ENCODE measurements at regions not wholly inside any gene's neighbourhood (a gene's known extent, or its start where the extent isn't known, plus 50 kb on each side); places are given as distances from the start of the nearest gene placed in this dataset.
"Not testable (repeated sequence)": the region's sequence is repeated elsewhere in the genome, so short reads cannot be mapped to it uniquely, and the experiment has no call there.

DNA sequence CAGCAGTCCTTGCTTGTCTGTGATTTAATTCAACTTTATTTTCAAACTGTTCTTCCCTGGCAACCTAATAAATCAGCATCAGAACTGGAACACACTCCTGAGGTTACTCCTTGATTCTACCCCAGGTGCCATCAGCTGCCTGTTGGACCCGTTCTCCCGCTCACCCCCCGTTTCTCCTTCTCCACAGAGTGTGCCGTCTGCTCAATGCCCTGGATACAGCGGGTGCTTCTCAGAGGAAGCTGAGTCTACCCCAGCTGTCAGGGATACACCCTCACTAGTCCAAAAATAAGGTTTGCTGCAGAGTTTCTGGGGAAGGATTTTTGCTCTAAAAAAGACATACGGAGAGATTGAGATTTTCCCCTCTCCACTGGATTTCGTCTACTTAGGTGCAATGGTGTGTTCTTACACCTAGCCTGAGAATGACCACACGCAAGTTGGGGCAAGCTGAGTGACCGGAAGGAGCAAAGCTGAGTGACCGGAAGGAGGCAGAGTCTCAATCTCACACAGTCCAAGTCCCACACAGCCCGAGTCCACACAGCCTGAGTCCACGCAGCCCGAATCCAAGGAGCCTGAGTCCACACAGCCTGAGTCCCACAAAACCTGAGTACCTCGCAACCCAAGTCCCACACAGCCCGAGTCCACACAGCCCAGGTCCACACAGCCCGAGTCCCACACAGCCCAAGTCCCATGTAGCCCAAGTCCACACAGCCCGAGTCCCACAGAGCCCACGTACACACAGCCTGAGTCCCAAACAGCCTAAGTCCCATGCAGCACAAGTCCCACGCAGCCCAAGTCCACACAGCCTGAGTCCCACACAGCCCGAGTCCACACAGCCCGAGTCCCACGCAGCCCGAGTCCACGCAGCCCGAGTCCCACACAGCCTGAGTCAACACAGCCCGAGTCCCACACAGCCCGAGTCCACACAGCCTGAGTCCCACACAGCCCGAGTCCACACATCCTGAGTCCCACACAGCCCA, 58.6 kb upstream of the DACT2 start:
- Histone ChIP-seq H3K27ac (ENCODE audit: control insufficient read depth, insufficient read depth, low read length) (no peak overlapping the region), H3K36me3 (ENCODE audit: control insufficient read depth in 2 of 2, extremely low read depth in 1 of 2, insufficient read depth in 2 of 2, low read length in 2 of 2) (no peaks in the 10 kb centered on the region), H3K4me1 (ENCODE audit: control insufficient read depth, extremely low read depth, insufficient read depth, low read length) (no peaks in the 10 kb centered on the region), H2AFZ (ENCODE audit: control insufficient read depth, low read length) (no peak overlapping the region), H3K9ac (ENCODE audit: control insufficient read depth, extremely low read depth, insufficient read depth, low read length) (no peak overlapping the region), H3K79me2 (ENCODE audit: control insufficient read depth, insufficient read depth, low read length) (no peaks in the 10 kb centered on the region), H3K4me3 (ENCODE audit: control insufficient read depth in 2 of 3, extremely low read depth in 1 of 3, insufficient read depth in 2 of 3, low read depth in 1 of 3, low read length in 3 of 3) (no peak overlapping the region), H3K9me1 (ENCODE audit: control insufficient read depth, extremely low read depth, insufficient read depth, low read length) (no peaks in the 10 kb centered on the region), H3K9me3 (ENCODE audit: control insufficient read depth, low read depth, low read length) (peaks cover 10% of the 10 kb centered on the region), H3K27me3 (ENCODE audit: control insufficient read depth, extremely low read depth, insufficient read depth, low read length) (peaks cover 14% of the 10 kb centered on the region), H3K4me2 (ENCODE audit: control insufficient read depth, extremely low read depth, insufficient read depth, low read depth, low read length) (no peak overlapping the region), H4K20me1 (ENCODE audit: control insufficient read depth, extremely low read depth, insufficient read depth, low read length) (no peaks in the 10 kb centered on the region)
- FAIRE-seq (no peak), DNase-seq (ENCODE audit: low read depth, low spot score) (no peak)
- dilution Hi-C loops (cut with MboI; ENCODE audit: extremely low pct_ligation_motif_present, low sequenced_read_pairs) = no loop called here
- TF ChIP-seq, protein P1, sequence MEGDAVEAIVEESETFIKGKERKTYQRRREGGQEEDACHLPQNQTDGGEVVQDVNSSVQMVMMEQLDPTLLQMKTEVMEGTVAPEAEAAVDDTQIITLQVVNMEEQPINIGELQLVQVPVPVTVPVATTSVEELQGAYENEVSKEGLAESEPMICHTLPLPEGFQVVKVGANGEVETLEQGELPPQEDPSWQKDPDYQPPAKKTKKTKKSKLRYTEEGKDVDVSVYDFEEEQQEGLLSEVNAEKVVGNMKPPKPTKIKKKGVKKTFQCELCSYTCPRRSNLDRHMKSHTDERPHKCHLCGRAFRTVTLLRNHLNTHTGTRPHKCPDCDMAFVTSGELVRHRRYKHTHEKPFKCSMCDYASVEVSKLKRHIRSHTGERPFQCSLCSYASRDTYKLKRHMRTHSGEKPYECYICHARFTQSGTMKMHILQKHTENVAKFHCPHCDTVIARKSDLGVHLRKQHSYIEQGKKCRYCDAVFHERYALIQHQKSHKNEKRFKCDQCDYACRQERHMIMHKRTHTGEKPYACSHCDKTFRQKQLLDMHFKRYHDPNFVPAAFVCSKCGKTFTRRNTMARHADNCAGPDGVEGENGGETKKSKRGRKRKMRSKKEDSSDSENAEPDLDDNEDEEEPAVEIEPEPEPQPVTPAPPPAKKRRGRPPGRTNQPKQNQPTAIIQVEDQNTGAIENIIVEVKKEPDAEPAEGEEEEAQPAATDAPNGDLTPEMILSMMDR (optimal IDR thresholded peaks at IDR 0.05 in 1 of 3, IDR thresholded peaks at IDR 0.05 in 1 of 3, conservative IDR thresholded peaks at IDR 0.05 in 1 of 3; ENCODE audit: extremely low read depth in 1 of 3, insufficient read depth in 2 of 3, low read length in 3 of 3) = no peak
- TF ChIP-seq EZH2 (IDR thresholded peaks at IDR 0.05; ENCODE audit: low read length) = no peak

DNA sequence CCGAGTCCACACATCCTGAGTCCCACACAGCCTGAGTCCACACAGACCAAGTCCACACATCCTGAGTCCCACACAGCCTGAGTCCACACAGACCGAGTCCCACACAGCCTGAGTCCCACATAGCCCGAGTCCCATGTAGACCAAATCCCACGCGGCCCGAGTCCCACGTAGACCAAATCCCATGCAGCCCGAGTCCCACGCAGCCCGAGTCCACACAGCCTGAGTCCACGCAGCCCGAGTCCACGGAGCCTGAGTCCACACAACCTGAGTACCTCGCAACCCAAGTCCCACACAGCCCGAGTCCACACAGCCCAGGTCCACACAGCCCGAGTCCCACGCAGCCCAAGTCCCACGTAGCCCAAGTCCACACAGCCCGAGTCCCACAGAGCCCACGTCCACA, 60.0 kb upstream of the DACT2 start:
- H3K9me1 ChIP-seq (ENCODE audit: control insufficient read depth, extremely low read depth, insufficient read depth, low read length); DNase-seq (ENCODE audit: low read depth, low spot score); H3K27ac ChIP-seq (ENCODE audit: control insufficient read depth, insufficient read depth, low read length); FAIRE-seq; H4K20me1 ChIP-seq (ENCODE audit: control insufficient read depth, extremely low read depth, insufficient read depth, low read length); H3K4me2 ChIP-seq (ENCODE audit: control insufficient read depth, extremely low read depth, insufficient read depth, low read depth, low read length); H2AFZ ChIP-seq (ENCODE audit: control insufficient read depth, low read length); H3K4me3 ChIP-seq (ENCODE audit: control insufficient read depth in 2 of 3, extremely low read depth in 1 of 3, insufficient read depth in 2 of 3, low read depth in 1 of 3, low read length in 3 of 3); dilution Hi-C loops (cut with MboI; ENCODE audit: extremely low pct_ligation_motif_present, low sequenced_read_pairs); H3K9ac ChIP-seq (ENCODE audit: control insufficient read depth, extremely low read depth, insufficient read depth, low read length); H3K36me3 ChIP-seq (ENCODE audit: control insufficient read depth in 2 of 2, extremely low read depth in 1 of 2, insufficient read depth in 2 of 2, low read length in 2 of 2); H3K4me1 ChIP-seq (ENCODE audit: control insufficient read depth, extremely low read depth, insufficient read depth, low read length); H3K79me2 ChIP-seq (ENCODE audit: control insufficient read depth, insufficient read depth, low read length): not testable (repeated sequence)
- H3K9me3 ChIP-seq (ENCODE audit: control insufficient read depth, low read depth, low read length) = peaks cover 15% of the 10 kb centered on the region
- peaks cover 15% of the 10 kb centered on the region for H3K27me3 ChIP-seq (ENCODE audit: control insufficient read depth, extremely low read depth, insufficient read depth, low read length)

DNA sequence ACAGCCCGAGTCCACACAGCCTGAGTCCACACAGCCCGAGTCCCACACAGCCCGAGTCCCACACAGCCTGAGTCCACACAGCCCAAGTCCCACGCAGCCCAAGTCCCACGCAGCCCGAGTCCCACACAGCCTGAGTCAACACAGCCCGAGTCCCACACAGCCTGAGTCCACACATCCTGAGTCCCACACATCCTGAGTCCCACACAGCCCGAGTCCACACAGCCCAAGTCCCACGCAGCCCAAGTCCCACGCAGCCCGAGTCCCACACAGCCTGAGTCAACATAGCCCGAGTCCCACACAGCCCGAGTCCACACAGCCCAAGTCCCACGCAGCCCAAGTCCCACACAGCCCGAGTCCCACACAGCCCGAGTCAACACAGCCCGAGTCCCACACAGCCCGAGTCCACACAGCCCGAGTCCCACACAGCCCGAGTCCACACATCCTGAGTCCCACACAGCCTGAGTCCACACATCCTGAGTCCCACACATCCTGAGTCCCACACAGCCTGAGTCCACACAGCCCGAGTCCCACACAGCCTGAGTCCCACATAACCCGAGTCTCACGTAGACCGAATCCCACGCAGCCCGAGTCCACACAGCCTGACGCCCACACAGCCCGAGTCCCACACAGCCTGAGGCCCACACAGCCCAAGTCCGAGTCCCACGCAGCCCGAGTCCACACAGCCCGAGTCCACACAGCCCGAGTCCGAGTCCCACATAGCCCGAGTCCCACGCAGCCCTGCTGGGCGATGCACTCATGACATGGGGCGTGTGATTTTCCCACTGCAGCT, 60.6 kb upstream of the SMOC2 start:
- FAIRE-seq; H3K27ac ChIP-seq (ENCODE audit: control insufficient read depth, insufficient read depth, low read length); DNase-seq (ENCODE audit: low read depth, low spot score); H3K79me2 ChIP-seq (ENCODE audit: control insufficient read depth, insufficient read depth, low read length); H3K4me3 ChIP-seq (ENCODE audit: control insufficient read depth in 2 of 3, extremely low read depth in 1 of 3, insufficient read depth in 2 of 3, low read depth in 1 of 3, low read length in 3 of 3); H4K20me1 ChIP-seq (ENCODE audit: control insufficient read depth, extremely low read depth, insufficient read depth, low read length); H3K4me1 ChIP-seq (ENCODE audit: control insufficient read depth, extremely low read depth, insufficient read depth, low read length); H2AFZ ChIP-seq (ENCODE audit: control insufficient read depth, low read length); H3K9ac ChIP-seq (ENCODE audit: control insufficient read depth, extremely low read depth, insufficient read depth, low read length); dilution Hi-C loops (cut with MboI; ENCODE audit: extremely low pct_ligation_motif_present, low sequenced_read_pairs); H3K36me3 ChIP-seq (ENCODE audit: control insufficient read depth in 2 of 2, extremely low read depth in 1 of 2, insufficient read depth in 2 of 2, low read length in 2 of 2); H3K9me1 ChIP-seq (ENCODE audit: control insufficient read depth, extremely low read depth, insufficient read depth, low read length); H3K4me2 ChIP-seq (ENCODE audit: control insufficient read depth, extremely low read depth, insufficient read depth, low read depth, low read length): not testable (repeated sequence)
- Histone ChIP-seq H3K27me3 (ENCODE audit: control insufficient read depth, extremely low read depth, insufficient read depth, low read length) (peaks cover 21% of the 10 kb centered on the region), H3K9me3 (ENCODE audit: control insufficient read depth, low read depth, low read length) (peaks cover 15% of the 10 kb centered on the region)
